Cardiac fibroblast (primary cell): ENCODE measurements at regions not wholly inside any gene's neighbourhood (a gene's known extent, or its start where the extent isn't known, plus 50 kb on each side); places are given as distances from the start of the nearest gene placed in this dataset.

Source experiments
- DNase-seq, 2 donors: peaks; one replicate each; pipeline versions ENCODE4 v3.0.0 to v3.0.0-alpha.2; 2010; ENCODE audit warnings: low read depth in 2 of 2
- H3K4me3 ChIP-seq, 2 donors: replicated peaks in 1 of 2; 1 replicate in 1 of 2; 2 replicates in 1 of 2; pipeline ENCODE4 v1.5.1; 2011; ENCODE audit warnings: low read depth in 2 of 2, low read length in 2 of 2, mild to moderate bottlenecking in 2 of 2, moderate library complexity in 1 of 2
- CTCF ChIP-seq: IDR thresholded peaks from one replicate; pipeline ENCODE4 v1.5.1; 2011; ENCODE audit warnings: low read depth, mild to moderate bottlenecking, low read length, inconsistent platforms

- TF ChIP-seq CTCF, result no peak
- DNase-seq, result no peak
- no peak overlapping the region for H3K4me3 ChIP-seq
These were observed 165.5 kb upstream of the NTM start for GRCh38 chr11:131204765-131205380.

- no peak for DNase-seq
- TF ChIP-seq CTCF, result no peak
- H3K4me3 ChIP-seq, result no peak overlapping the region
These were observed 163.7 kb upstream of the NTM start for GRCh38 chr11:131206671-131207070.

- TF ChIP-seq CTCF, result no peak
- no peak overlapping the region for H3K4me3 ChIP-seq
- no peak for DNase-seq
These were observed 162.5 kb upstream of the NTM start for GRCh38 chr11:131207901-131208300.

GRCh38 chr11:131217313-131218310, 152.8 kb upstream of the NTM start:
- peak in 1 of 2 donors; percentile 5 for DNase-seq
- H3K4me3 ChIP-seq, result no peak overlapping the region
- peak; percentile 15 for TF ChIP-seq CTCF

- TF ChIP-seq CTCF, result no peak
- H3K4me3 ChIP-seq, result no peak overlapping the region
- DNase-seq, result no peak
These were observed 151.9 kb upstream of the NTM start for GRCh38 chr11:131218542-131218941.

- H3K4me3 ChIP-seq, result no peak overlapping the region
- no peak for TF ChIP-seq CTCF
- no peak for DNase-seq
These were observed 150.8 kb upstream of the NTM start for GRCh38 chr11:131219646-131220045.
